ENCODE measurements at regions not wholly inside any gene's neighbourhood (a gene's known extent, or its start where the extent isn't known, plus 50 kb on each side); places are given as distances from the start of the nearest gene placed in this dataset.

DNA sequence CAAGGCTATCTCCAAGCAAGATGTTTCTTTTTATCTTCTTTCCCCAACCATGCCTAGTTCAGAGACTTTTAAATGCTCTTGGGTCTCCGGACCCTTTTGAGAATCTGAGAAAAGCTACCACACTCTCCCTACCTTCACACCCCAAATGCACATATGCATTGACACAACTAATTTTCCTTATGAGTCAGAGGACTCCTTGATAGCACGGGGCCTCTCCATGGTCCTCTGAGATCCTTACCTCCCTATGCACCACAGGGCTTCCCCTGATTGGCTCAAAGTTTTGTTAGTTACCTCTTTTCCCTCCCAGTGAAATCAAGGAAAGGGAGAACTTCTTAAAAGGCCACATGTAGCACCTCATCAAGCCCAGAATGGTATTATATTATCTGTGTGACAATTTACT, 86.8 kb upstream of the ATP6AP2 start:
- H3K4me3 ChIP-seq (ENCODE audit: low read depth, low read length), result no peak overlapping the region
- DNase-seq (ENCODE audit: low read depth), result no peak
- no peak for TF ChIP-seq CTCF (conservative IDR thresholded peaks at IDR 0.05; ENCODE audit: low read depth, low read length)

GRCh38 chrX:40488296-40488695, 92.5 kb upstream of the ATP6AP2 start:
- no peak for TF ChIP-seq CTCF (conservative IDR thresholded peaks at IDR 0.05; ENCODE audit: low read depth, low read length)
- H3K4me3 ChIP-seq (ENCODE audit: low read depth, low read length), result no peak overlapping the region
- no peak for DNase-seq (ENCODE audit: low read depth)

DNA sequence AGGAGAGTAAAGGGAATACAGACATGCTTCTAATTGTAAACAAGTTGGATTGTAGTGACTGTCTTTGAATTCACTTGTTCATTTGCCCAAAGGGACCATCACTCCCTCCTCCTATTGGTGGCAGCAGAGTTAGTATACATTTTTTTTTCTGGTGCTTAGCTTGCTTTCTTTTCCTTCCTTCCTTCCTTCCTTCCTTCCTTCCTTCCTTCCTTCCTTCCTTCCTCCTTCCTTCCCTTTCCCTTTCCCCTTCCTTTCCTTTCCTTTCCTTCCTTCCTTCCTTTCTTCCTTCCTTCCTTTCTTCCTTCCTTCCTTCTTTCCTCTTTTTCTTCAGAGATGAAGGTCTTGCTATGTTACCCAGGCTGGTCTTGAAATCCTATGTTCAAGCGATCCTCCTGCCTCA, 94.8 kb upstream of the ATP6AP2 start:
- DNase-seq (ENCODE audit: low read depth), result no peak
- TF ChIP-seq CTCF (conservative IDR thresholded peaks at IDR 0.05; ENCODE audit: low read depth, low read length), result no peak
- no peak overlapping the region for H3K4me3 ChIP-seq (ENCODE audit: low read depth, low read length)

GRCh38 chrX:40485102-40485826, 95.5 kb upstream of the ATP6AP2 start:
- no peak for TF ChIP-seq CTCF (conservative IDR thresholded peaks at IDR 0.05; ENCODE audit: low read depth, low read length)
- DNase-seq (ENCODE audit: low read depth), result no peak
- no peak overlapping the region for H3K4me3 ChIP-seq (ENCODE audit: low read depth, low read length)

GRCh38 chrX:40484408-40485091, 96.2 kb upstream of the ATP6AP2 start:
- peak; percentile 25 for DNase-seq (ENCODE audit: low read depth)
- no peak for TF ChIP-seq CTCF (conservative IDR thresholded peaks at IDR 0.05; ENCODE audit: low read depth, low read length)

DNA sequence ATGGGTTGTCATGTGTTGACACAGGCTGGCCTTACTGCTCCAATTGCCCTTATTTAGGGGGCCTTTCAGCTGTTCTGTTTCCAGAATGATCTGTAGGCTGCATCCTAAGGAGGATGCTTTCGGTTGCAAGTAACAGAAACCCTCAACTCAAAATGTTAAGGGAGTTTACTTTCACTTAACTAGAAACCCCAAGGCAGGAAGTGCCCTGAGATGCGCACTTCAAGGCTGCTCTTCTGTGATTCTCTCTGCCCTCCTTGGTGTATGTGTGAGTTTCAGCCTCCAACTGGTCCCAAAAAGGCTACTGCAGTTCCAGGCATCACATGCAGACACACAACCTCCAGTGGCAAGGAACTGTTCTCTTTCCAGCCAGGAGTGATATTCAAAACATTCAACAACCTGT, 97.3 kb upstream of the ATP6AP2 start:
- TF ChIP-seq CTCF (conservative IDR thresholded peaks at IDR 0.05; ENCODE audit: low read depth, low read length), result no peak
- no peak for DNase-seq (ENCODE audit: low read depth)

More at GRCh38 chrX:40484408-40485091, 96.2 kb upstream of the ATP6AP2 start:
- H3K4me3 ChIP-seq (ENCODE audit: low read depth, low read length), result no peak overlapping the region

More for the DNA sequence above, 97.3 kb upstream of the ATP6AP2 start:
- no peak overlapping the region for H3K4me3 ChIP-seq (ENCODE audit: low read depth, low read length)
